WTC11 (cell line): ENCODE measurements at regions not wholly inside any gene's neighbourhood (a gene's known extent, or its start where the extent isn't known, plus 50 kb on each side); places are given as distances from the start of the nearest gene placed in this dataset.
A peak's percentile ranks its signal among the peaks of the same experiment; 100 is the strongest.

ENCODE experiments used
- ATAC-seq: fragments of 200-7000 bp; cut with Tn5 transposase; 2 replicates; pipeline ENCODE4 v1.10.0; 2021; ENCODE audit warnings: mild to moderate bottlenecking, moderate library complexity
- CTCF ChIA-PET: fragments of 300-600 bp; sonication (Branson Sonifier 250); formaldehyde crosslinking; loops from one replicate; lab custom pipeline; 2021; ENCODE audit warnings: antibody characterized with exemption; lab: Charles Lee
- POLR2A ChIA-PET: fragments of 350-600 bp; sonication (Branson Sonifier 250); formaldehyde crosslinking; loops from one replicate; lab custom pipeline; 2021; ENCODE audit warnings: antibody characterized with exemption; lab: Charles Lee
- DNase-seq: peaks from one replicate; pipeline ENCODE4 v3.0.0; 2021; ENCODE audit warnings: low spot score
- H3K27ac Mint-ChIP-seq: 2 replicates; pipeline ENCODE4 v1.8.0; 2021; ENCODE audit warnings: mixed read lengths
- H3K27me3 Mint-ChIP-seq: 2 replicates; pipeline ENCODE4 v1.8.0; 2021; ENCODE audit warnings: low read depth, mild to moderate bottlenecking, moderate library complexity, mixed read lengths
- H3K36me3 Mint-ChIP-seq: 2 replicates; pipeline ENCODE4 v1.8.0; 2021; ENCODE audit warnings: mixed read lengths
- H3K4me1 Mint-ChIP-seq: 2 replicates; pipeline ENCODE4 v1.8.0; 2022; ENCODE audit warnings: mixed read lengths
- H3K4me3 Mint-ChIP-seq: 2 replicates; pipeline ENCODE4 v1.8.0; 2021; ENCODE audit warnings: mild to moderate bottlenecking, moderate library complexity, mixed read lengths
- H3K9me3 Mint-ChIP-seq: 2 replicates; pipeline ENCODE4 v1.8.0; 2021; ENCODE audit warnings: mixed read lengths
- CBFB ChIP-seq: sonication (generic); formaldehyde crosslinking; IDR thresholded peaks from 2 replicates; pipeline ENCODE4 v1.8.1; 2022; ENCODE audit warnings: mild to moderate bottlenecking, low read depth, missing genetic modification reagents
- ELF4 ChIP-seq: sonication (generic); formaldehyde crosslinking; IDR thresholded peaks from 2 replicates; pipeline ENCODE4 v1.8.1; 2022; ENCODE audit warnings: low read depth, mild to moderate bottlenecking, moderate library complexity, missing genetic modification reagents
- GRHL2 ChIP-seq: fragments of 250-450 bp; sonication (Bioruptor Pico); IDR thresholded peaks from 2 replicates; pipeline ENCODE4 v1.8.0; 2022; ENCODE audit warnings: mild to moderate bottlenecking, moderate library complexity; ENCODE audit not compliant: insufficient replicate concordance, severe bottlenecking
- JAZF1 ChIP-seq: fragments of 250-450 bp; sonication (Bioruptor Pico); IDR thresholded peaks from 2 replicates; pipeline ENCODE4 v1.9.0; 2021; ENCODE audit warnings: moderate library complexity, mild to moderate bottlenecking, inconsistent platforms
- KAT7 ChIP-seq: sonication (generic); formaldehyde crosslinking; IDR thresholded peaks from 2 replicates; pipeline ENCODE4 v1.8.1; 2023; ENCODE audit warnings: missing genetic modification reagents, mild to moderate bottlenecking, borderline replicate concordance
- MXD4 ChIP-seq: fragments of 250-450 bp; sonication (Bioruptor Pico); IDR thresholded peaks from 2 replicates; pipeline ENCODE4 v1.8.0; 2021; ENCODE audit warnings: mild to moderate bottlenecking, moderate library complexity, borderline replicate concordance
- MYBL2 ChIP-seq: sonication (generic); formaldehyde crosslinking; IDR thresholded peaks from 2 replicates; pipeline ENCODE4 v1.8.1; 2023; ENCODE audit warnings: mild to moderate bottlenecking, moderate library complexity, missing genetic modification reagents
- NFE2L1 ChIP-seq: sonication (generic); formaldehyde crosslinking; IDR thresholded peaks from 2 replicates; pipeline ENCODE4 v1.8.1; 2023; ENCODE audit warnings: missing genetic modification reagents
- NFYB ChIP-seq: sonication (generic); formaldehyde crosslinking; conservative IDR thresholded peaks from 2 replicates; pipeline ENCODE4 v1.8.0; 2022; ENCODE audit warnings: low read depth, missing genetic modification reagents
- OVOL2 ChIP-seq: fragments of 250-450 bp; sonication (Bioruptor Pico); IDR thresholded peaks from 2 replicates; pipeline ENCODE4 v1.9.0; 2021; ENCODE audit warnings: mild to moderate bottlenecking, borderline replicate concordance
- TCF7 ChIP-seq: sonication (generic); formaldehyde crosslinking; IDR thresholded peaks from 2 replicates; pipeline ENCODE4 v1.8.0; 2022; ENCODE audit warnings: mild to moderate bottlenecking, low read depth, missing genetic modification reagents, moderate library complexity
- TEAD4 ChIP-seq: sonication (generic); formaldehyde crosslinking; IDR thresholded peaks from 2 replicates; pipeline ENCODE4 v1.8.0; 2022; ENCODE audit warnings: mild to moderate bottlenecking, missing genetic modification reagents
- ZNF138 ChIP-seq: sonication (generic); formaldehyde crosslinking; conservative IDR thresholded peaks from 2 replicates; pipeline ENCODE4 v1.8.1; 2022; ENCODE audit warnings: mild to moderate bottlenecking, moderate library complexity, missing genetic modification reagents
- ZNF416 ChIP-seq: fragments of 250-450 bp; sonication (Bioruptor Pico); IDR thresholded peaks from 2 replicates; pipeline ENCODE4 v1.9.0; 2021; ENCODE audit warnings: mild to moderate bottlenecking, inconsistent platforms
- ZNF671 ChIP-seq: fragments of 250-450 bp; sonication (Bioruptor Pico); IDR thresholded peaks from 2 replicates; pipeline ENCODE4 v1.8.0; 2021; ENCODE audit warnings: mild to moderate bottlenecking
- TF ChIP-seq, protein P1 (sequence below): sonication (generic); formaldehyde crosslinking; IDR thresholded peaks from 2 replicates; pipeline ENCODE4 v1.8.0; 2022; ENCODE audit warnings: mild to moderate bottlenecking, missing genetic modification reagents
- TF ChIP-seq, protein P2 (sequence below): sonication (generic); formaldehyde crosslinking; conservative IDR thresholded peaks from 2 replicates; pipeline ENCODE4 v1.8.1; 2022; ENCODE audit warnings: mild to moderate bottlenecking, missing genetic modification reagents
- TF ChIP-seq, protein P3 (sequence below): sonication (generic); formaldehyde crosslinking; IDR thresholded peaks from 2 replicates; pipeline ENCODE4 v1.8.1; 2022; ENCODE audit warnings: missing genetic modification reagents, borderline replicate concordance
- TF ChIP-seq, protein P4 (sequence below): fragments of 250-450 bp; sonication (Bioruptor Pico); IDR thresholded peaks from 2 replicates; pipeline ENCODE4 v1.9.0; 2021; ENCODE audit warnings: mild to moderate bottlenecking
- TF ChIP-seq, protein P5 (sequence below): fragments of 250-450 bp; sonication (Bioruptor Pico); IDR thresholded peaks from 2 replicates; pipeline ENCODE4 v1.9.0; 2021; ENCODE audit warnings: mild to moderate bottlenecking

DNA sequence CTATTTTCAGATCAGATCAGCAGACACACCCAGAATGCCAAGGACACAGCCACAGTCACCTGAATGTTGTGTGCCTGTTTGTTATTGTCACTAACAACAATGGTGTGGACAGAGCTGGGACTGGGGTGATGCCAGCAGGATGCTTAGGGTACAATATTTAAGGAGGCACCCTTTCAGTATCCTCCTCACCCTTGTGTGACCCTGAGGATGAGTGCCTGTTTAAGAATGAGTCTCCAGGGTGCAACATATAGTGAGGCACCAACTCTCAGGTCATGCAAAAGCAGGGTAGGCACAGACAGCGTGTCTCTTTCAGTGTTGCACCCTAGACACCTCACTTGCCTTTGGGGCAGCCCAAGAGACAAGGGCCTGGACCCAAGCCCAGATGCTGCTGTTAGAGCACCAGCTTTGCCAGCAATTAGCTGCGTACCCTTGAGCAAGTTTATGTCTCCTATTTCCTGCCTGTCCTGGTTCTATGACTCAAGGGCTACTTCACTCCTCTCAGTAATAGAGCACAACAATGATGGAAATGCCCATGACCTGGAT is 122.6 kb downstream of the AQP9 start (continued):
- TF ChIP-seq JAZF1 (CRISPR knock-in tag) (no peak), KAT7 (no peak), ZNF671 (CRISPR knock-in tag) (no peak), NFE2L1 (CRISPR knock-in tag) (no peak)
- TF ChIP-seq, protein P1, sequence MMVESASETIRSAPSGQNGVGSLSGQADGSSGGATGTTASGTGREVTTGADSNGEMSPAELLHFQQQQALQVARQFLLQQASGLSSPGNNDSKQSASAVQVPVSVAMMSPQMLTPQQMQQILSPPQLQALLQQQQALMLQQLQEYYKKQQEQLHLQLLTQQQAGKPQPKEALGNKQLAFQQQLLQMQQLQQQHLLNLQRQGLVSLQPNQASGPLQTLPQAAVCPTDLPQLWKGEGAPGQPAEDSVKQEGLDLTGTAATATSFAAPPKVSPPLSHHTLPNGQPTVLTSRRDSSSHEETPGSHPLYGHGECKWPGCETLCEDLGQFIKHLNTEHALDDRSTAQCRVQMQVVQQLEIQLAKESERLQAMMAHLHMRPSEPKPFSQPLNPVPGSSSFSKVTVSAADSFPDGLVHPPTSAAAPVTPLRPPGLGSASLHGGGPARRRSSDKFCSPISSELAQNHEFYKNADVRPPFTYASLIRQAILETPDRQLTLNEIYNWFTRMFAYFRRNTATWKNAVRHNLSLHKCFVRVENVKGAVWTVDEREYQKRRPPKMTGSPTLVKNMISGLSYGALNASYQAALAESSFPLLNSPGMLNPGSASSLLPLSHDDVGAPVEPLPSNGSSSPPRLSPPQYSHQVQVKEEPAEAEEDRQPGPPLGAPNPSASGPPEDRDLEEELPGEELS = no peak
- TF ChIP-seq, protein P2, sequence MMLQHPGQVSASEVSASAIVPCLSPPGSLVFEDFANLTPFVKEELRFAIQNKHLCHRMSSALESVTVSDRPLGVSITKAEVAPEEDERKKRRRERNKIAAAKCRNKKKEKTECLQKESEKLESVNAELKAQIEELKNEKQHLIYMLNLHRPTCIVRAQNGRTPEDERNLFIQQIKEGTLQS (CRISPR knock-in tag) = no peak

DNA sequence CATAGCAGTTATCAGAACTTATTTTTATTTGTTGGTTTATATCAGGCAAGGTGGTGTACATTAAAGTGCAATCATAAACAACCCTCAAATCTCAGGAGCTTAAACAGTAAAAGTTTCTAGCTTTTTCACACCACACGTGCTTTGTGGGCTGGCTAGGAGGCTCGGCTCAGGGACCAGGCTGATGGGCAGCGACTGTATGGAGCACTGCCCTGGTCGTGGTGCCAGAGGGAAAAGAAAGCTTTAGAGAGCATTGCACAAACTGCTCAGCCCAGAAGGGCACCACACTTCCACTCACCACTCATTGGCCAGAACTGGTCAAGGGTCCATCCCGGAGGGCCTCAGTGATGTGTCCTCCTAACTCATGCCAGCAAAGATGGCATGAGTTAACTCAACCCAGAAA is 123.2 kb downstream of the AQP9 start:
- no peaks in the 10 kb centered on the region; the same call in none of the 2 replicates for H3K27me3 Mint-ChIP-seq
- H3K27ac Mint-ChIP-seq = no peak overlapping the region
- DNase-seq (no peak), ATAC-seq (no peak)
- no peak for TF ChIP-seq MXD4 (CRISPR knock-in tag)
- TF ChIP-seq CBFB = no peak
- no peak for TF ChIP-seq ZNF416 (CRISPR knock-in tag)
- no peak for TF ChIP-seq TCF7
- no peak for TF ChIP-seq ZNF138 (CRISPR knock-in tag)
- no peak for TF ChIP-seq GRHL2 (CRISPR knock-in tag)
- no peak for TF ChIP-seq NFYB (CRISPR knock-in tag)
- no peak for TF ChIP-seq TEAD4 (CRISPR knock-in tag)
- TF ChIP-seq, protein P3, sequence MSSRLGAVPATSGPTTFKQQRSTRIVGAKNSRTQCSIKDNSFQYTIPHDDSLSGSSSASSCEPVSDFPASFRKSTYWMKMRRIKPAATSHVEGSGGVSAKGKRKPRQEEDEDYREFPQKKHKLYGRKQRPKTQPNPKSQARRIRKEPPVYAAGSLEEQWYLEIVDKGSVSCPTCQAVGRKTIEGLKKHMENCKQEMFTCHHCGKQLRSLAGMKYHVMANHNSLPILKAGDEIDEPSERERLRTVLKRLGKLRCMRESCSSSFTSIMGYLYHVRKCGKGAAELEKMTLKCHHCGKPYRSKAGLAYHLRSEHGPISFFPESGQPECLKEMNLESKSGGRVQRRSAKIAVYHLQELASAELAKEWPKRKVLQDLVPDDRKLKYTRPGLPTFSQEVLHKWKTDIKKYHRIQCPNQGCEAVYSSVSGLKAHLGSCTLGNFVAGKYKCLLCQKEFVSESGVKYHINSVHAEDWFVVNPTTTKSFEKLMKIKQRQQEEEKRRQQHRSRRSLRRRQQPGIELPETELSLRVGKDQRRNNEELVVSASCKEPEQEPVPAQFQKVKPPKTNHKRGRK (CRISPR knock-in tag) = no peak
- no peak for TF ChIP-seq MYBL2 (CRISPR knock-in tag)
- no peak for TF ChIP-seq ELF4 (CRISPR knock-in tag)
- TF ChIP-seq, protein P4, sequence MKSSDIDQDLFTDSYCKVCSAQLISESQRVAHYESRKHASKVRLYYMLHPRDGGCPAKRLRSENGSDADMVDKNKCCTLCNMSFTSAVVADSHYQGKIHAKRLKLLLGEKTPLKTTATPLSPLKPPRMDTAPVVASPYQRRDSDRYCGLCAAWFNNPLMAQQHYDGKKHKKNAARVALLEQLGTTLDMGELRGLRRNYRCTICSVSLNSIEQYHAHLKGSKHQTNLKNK (CRISPR knock-in tag) = no peak
- no peak for TF ChIP-seq OVOL2 (CRISPR knock-in tag)
- POLR2A ChIA-PET = no interaction called here
- no peak overlapping the region for H3K4me3 Mint-ChIP-seq
- CTCF ChIA-PET = no interaction called here
- peaks cover 10% of the 10 kb centered on the region for H3K9me3 Mint-ChIP-seq
- peaks cover 4% of the 10 kb centered on the region for H3K36me3 Mint-ChIP-seq
- peaks cover 62% of the 10 kb centered on the region for H3K4me1 Mint-ChIP-seq

DNA sequence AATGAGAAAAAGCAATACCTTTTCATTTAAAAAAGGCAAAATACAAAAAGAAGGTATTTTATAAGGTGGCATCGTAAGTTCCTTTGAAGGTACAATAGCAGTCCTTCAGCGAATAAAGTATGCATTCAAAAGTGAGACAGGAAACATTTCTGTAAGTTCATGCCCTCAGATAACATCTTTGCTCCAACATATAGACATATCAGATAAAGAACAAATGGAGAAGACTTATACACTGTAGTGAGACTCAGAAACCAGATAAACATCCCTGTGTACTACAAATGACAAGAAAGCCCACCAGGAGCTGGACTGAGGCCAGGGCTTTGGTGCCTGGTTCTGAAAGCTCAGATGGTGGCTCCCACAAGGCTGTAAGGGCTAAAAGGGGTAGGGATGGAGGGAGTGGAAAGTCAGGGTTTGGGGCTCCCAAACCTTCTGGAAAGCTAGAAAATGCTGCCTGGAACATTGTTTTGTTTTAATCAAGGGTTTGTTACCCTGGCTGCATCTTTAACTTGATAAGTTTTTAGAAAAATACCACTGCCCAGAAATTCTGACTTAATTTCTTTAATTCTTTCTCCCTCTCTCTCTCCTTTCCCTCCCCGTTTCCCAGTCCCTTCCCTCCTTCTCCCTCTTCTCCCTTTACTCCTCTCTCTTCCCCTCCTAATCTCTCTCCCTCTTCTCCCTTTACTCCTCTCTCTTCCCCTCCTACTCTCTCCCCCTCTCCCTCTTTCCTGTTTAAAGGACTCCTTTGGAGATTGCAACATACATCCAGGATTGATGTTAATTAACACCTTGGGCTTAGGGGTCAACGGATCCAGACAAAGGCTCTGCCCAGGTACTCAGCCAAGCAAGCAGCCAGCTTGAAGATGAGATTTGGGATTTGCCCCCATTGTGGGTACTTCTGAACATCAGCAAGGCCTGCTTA is 126.1 kb downstream of the AQP9 start:
- peaks cover 14% of the 10 kb centered on the region for H3K9me3 Mint-ChIP-seq
- peaks cover 3% of the 10 kb centered on the region; the same call in 1 of the 2 replicates for H3K27me3 Mint-ChIP-seq
- no peak for ATAC-seq
- peaks cover 5% of the 10 kb centered on the region; the same call in 1 of the 2 replicates for H3K36me3 Mint-ChIP-seq
- H3K27ac Mint-ChIP-seq = no peak overlapping the region
- CTCF ChIA-PET = interaction anchor here (2.3 kb wide), 1 partner anchor 36 kb away, joined by 9 read pairs; no protein-coding TSS in a partner anchor
- TF ChIP-seq, protein P5, sequence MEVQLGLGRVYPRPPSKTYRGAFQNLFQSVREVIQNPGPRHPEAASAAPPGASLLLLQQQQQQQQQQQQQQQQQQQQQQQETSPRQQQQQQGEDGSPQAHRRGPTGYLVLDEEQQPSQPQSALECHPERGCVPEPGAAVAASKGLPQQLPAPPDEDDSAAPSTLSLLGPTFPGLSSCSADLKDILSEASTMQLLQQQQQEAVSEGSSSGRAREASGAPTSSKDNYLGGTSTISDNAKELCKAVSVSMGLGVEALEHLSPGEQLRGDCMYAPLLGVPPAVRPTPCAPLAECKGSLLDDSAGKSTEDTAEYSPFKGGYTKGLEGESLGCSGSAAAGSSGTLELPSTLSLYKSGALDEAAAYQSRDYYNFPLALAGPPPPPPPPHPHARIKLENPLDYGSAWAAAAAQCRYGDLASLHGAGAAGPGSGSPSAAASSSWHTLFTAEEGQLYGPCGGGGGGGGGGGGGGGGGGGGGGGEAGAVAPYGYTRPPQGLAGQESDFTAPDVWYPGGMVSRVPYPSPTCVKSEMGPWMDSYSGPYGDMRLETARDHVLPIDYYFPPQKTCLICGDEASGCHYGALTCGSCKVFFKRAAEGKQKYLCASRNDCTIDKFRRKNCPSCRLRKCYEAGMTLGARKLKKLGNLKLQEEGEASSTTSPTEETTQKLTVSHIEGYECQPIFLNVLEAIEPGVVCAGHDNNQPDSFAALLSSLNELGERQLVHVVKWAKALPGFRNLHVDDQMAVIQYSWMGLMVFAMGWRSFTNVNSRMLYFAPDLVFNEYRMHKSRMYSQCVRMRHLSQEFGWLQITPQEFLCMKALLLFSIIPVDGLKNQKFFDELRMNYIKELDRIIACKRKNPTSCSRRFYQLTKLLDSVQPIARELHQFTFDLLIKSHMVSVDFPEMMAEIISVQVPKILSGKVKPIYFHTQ (CRISPR knock-in tag) = no peak
- 0 out of 2 replicates have a peak, but pooled peaks have one; percentile 15 for TF ChIP-seq NFE2L1 (CRISPR knock-in tag)
- POLR2A ChIA-PET = interaction anchor here (0.6 kb wide), 1 partner anchor 734 kb away, joined by 4 read pairs; no protein-coding TSS in a partner anchor
- no peak overlapping the region for H3K4me3 Mint-ChIP-seq
- DNase-seq = no peak
- H3K4me1 Mint-ChIP-seq = peaks cover 34% of the 10 kb centered on the region
